Retinal pigment epithelial cell (primary cell): ENCODE measurements at regions not wholly inside any gene's neighbourhood (a gene's known extent, or its start where the extent isn't known, plus 50 kb on each side); places are given as distances from the start of the nearest gene placed in this dataset.

Experiments used
- DNase-seq: peaks from one replicate; pipeline ENCODE4 v3.0.0-alpha.2; 2010; ENCODE audit warnings: low read depth
- H3K4me3 ChIP-seq: 2 replicates; pipeline ENCODE4 v1.5.1; 2011; ENCODE audit warnings: mild to moderate bottlenecking, low read length, control low read depth, moderate library complexity
- CTCF ChIP-seq: conservative IDR thresholded peaks from 2 replicates; pipeline ENCODE4 v1.5.1; 2011; ENCODE audit warnings: low read depth, low read length, control low read depth, inconsistent platforms

- DNase-seq, result no peak
- TF ChIP-seq CTCF, result no peak
- no peak overlapping the region for H3K4me3 ChIP-seq
Measured at GRCh38 chr21:35482933-35483662, 434.0 kb upstream of the RUNX1 start.

GRCh38 chr21:35482096-35482495 is 433.0 kb upstream of the RUNX1 start:
- TF ChIP-seq CTCF, result no peak
- DNase-seq, result no peak
- H3K4me3 ChIP-seq, result no peak overlapping the region

- DNase-seq, result no peak
- no peak overlapping the region for H3K4me3 ChIP-seq
- no peak for TF ChIP-seq CTCF
Measured at GRCh38 chr21:35481005-35481404, 431.9 kb upstream of the RUNX1 start.

GRCh38 chr21:35479529-35479928 is 430.4 kb upstream of the RUNX1 start:
- DNase-seq, result no peak
- H3K4me3 ChIP-seq, result no peak overlapping the region
- no peak for TF ChIP-seq CTCF

- no peak for TF ChIP-seq CTCF
- DNase-seq, result no peak
- no peak overlapping the region for H3K4me3 ChIP-seq
Measured at GRCh38 chr21:35479065-35479448, 430.0 kb upstream of the RUNX1 start.

- DNase-seq, result no peak
- H3K4me3 ChIP-seq, result no peak overlapping the region
- TF ChIP-seq CTCF, result no peak
Measured at GRCh38 chr21:35478161-35479064, 429.3 kb upstream of the RUNX1 start.
